ENCODE measurements at regions not wholly inside any gene's neighbourhood (a gene's known extent, or its start where the extent isn't known, plus 50 kb on each side); places are given as distances from the start of the nearest gene placed in this dataset.

DNA sequence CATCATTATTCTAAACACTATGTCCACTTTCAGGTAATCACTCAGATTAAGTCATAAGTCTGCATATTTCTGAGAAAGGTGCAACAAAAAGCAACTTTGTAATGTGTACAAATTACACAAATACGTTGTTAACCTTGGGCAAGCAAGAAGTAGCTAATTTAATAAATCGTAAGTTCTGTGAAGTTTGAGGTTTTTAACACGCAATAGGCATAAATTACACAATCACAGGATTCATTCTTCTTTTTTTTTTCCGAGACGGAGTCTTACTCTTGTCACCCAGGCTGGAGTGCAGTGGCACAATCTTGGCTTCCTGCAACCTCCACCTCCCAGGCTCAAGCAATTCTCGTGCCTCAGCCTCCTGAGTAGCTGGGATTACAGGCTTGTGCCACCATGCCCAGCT is 57.2 kb upstream of the F13A1 start:
- TF ChIP-seq CTCF (IDR thresholded peaks at IDR 0.05): no peak
- no peak for TF ChIP-seq EZH2 (IDR thresholded peaks at IDR 0.05; ENCODE audit: borderline replicate concordance, insufficient read depth, low read depth, low read length, poor library complexity, severe bottlenecking)
